NCI-H1930 (cell line): ENCODE measurements at regions not wholly inside any gene's neighbourhood (a gene's known extent, or its start where the extent isn't known, plus 50 kb on each side); places are given as distances from the start of the nearest gene placed in this dataset.

Source experiments
- DNase-seq, 2 experiments: peaks; one replicate each; lab custom pipeline; 2025; lab: John Stamatoyannopoulos, UW

- DNase-seq: no peak
These were observed 304.6 kb upstream of the CDH11 start for GRCh38 chr16:65426484-65426883.

- no peak for DNase-seq
These were observed 301.1 kb upstream of the CDH11 start for GRCh38 chr16:65422934-65423333.

- DNase-seq: no peak
These were observed 299.7 kb upstream of the CDH11 start for GRCh38 chr16:65421596-65421995.

GRCh38 chr16:65418435-65418834, 296.6 kb upstream of the CDH11 start:
- DNase-seq: no peak

- no peak for DNase-seq
These were observed 293.6 kb upstream of the CDH11 start for GRCh38 chr16:65415460-65415859.

- DNase-seq: no peak
These were observed 292.6 kb upstream of the CDH11 start for GRCh38 chr16:65414284-65414984.

GRCh38 chr16:65413861-65414260, 292.0 kb upstream of the CDH11 start:
- no peak for DNase-seq

GRCh38 chr16:65410801-65411200, 288.9 kb upstream of the CDH11 start:
- DNase-seq: no peak

GRCh38 chr16:65409510-65409909, 287.6 kb upstream of the CDH11 start:
- no peak for DNase-seq

GRCh38 chr16:65406933-65407332, 285.1 kb upstream of the CDH11 start:
- no peak for DNase-seq

- DNase-seq: no peak
These were observed 284.3 kb upstream of the CDH11 start for GRCh38 chr16:65406116-65406515.

GRCh38 chr16:65394281-65394680, 272.4 kb upstream of the CDH11 start:
- no peak for DNase-seq

GRCh38 chr16:65392806-65393565, 271.1 kb upstream of the CDH11 start:
- DNase-seq: no peak

GRCh38 chr16:65388592-65388991, 266.7 kb upstream of the CDH11 start:
- no peak for DNase-seq

GRCh38 chr16:65386672-65387071, 264.8 kb upstream of the CDH11 start:
- no peak for DNase-seq

- DNase-seq: no peak
These were observed 262.6 kb upstream of the CDH11 start for GRCh38 chr16:65384441-65384840.

GRCh38 chr16:65377195-65377594, 255.3 kb upstream of the CDH11 start:
- no peak for DNase-seq

GRCh38 chr16:65376601-65377000, 254.7 kb upstream of the CDH11 start:
- DNase-seq: no peak

- no peak for DNase-seq
These were observed 253.8 kb upstream of the CDH11 start for GRCh38 chr16:65375651-65376050.

- DNase-seq: no peak
These were observed 251.2 kb upstream of the CDH11 start for GRCh38 chr16:65373097-65373496.

GRCh38 chr16:65372171-65372570, 250.3 kb upstream of the CDH11 start:
- no peak for DNase-seq

GRCh38 chr16:65365732-65366715, 244.2 kb upstream of the CDH11 start:
- no peak for DNase-seq
